Astrocyte (in vitro differentiated cells and primary cell): ENCODE measurements at regions not wholly inside any gene's neighbourhood (a gene's known extent, or its start where the extent isn't known, plus 50 kb on each side); places are given as distances from the start of the nearest gene placed in this dataset.

ENCODE experiments used
- DNase-seq: peaks from one replicate; pipeline ENCODE4 v3.0.0-alpha.2; 2010; ENCODE audit warnings: low read depth
- FAIRE-seq: peaks from 2 replicates; lab custom pipeline; 2011; peaks lifted over from hg19 to GRCh38; lab: Jason Lieb, UNC
- H2AFZ ChIP-seq: 2 replicates; pipeline ENCODE4 v1.6.0; 2012; ENCODE audit warnings: low read depth, low read length, inconsistent platforms
- H3K27ac ChIP-seq: 2 replicates; pipeline ENCODE4 v1.5.1; 2011; ENCODE audit warnings: low read depth, low read length, inconsistent platforms
- H3K27me3 ChIP-seq: 2 replicates; pipeline ENCODE4 v1.6.0; 2011; ENCODE audit warnings: low read length, inconsistent platforms; ENCODE audit not compliant: insufficient read depth
- H3K36me3 ChIP-seq: 2 replicates; pipeline ENCODE4 v1.5.1; 2011; ENCODE audit warnings: low read length, inconsistent platforms; ENCODE audit not compliant: insufficient read depth
- H3K4me1 ChIP-seq: 2 replicates; pipeline ENCODE4 v1.5.1; 2011; ENCODE audit warnings: low read length, inconsistent platforms; ENCODE audit not compliant: insufficient read depth
- H3K4me2 ChIP-seq: 2 replicates; pipeline ENCODE4 v1.6.0; 2012; ENCODE audit warnings: low read length, inconsistent platforms
- H3K4me3 ChIP-seq: 2 replicates; pipeline ENCODE4 v1.5.1; 2011; ENCODE audit warnings: low read depth, mild to moderate bottlenecking, low read length, inconsistent platforms; ENCODE audit not compliant: insufficient read depth
- H3K79me2 ChIP-seq: 2 replicates; pipeline ENCODE4 v1.6.0; 2012; ENCODE audit warnings: mild to moderate bottlenecking, low read length, inconsistent platforms; ENCODE audit not compliant: insufficient read depth
- H3K9ac ChIP-seq: 2 replicates; pipeline ENCODE4 v1.6.0; 2012; ENCODE audit warnings: mild to moderate bottlenecking, low read length, inconsistent platforms
- H3K9me3 ChIP-seq: 2 replicates; pipeline ENCODE4 v1.5.1; 2012; ENCODE audit warnings: low read depth, mild to moderate bottlenecking, low read length, inconsistent platforms; ENCODE audit not compliant: insufficient read depth
- H4K20me1 ChIP-seq: 2 replicates; pipeline ENCODE4 v1.6.0; 2012; ENCODE audit warnings: low read length, inconsistent platforms; ENCODE audit not compliant: insufficient read depth
- H3K27ac Mint-ChIP-seq: one replicate; pipeline ENCODE4 v1.8.0; 2021; ENCODE audit warnings: mild to moderate bottlenecking, mixed read lengths; ENCODE audit not compliant: unreplicated experiment
- H3K27me3 Mint-ChIP-seq: one replicate; pipeline ENCODE4 v1.8.0; 2021; ENCODE audit warnings: low read depth, mixed read lengths; ENCODE audit not compliant: unreplicated experiment
- H3K36me3 Mint-ChIP-seq: one replicate; pipeline ENCODE4 v1.8.0; 2021; ENCODE audit warnings: low read depth, mixed read lengths; ENCODE audit not compliant: unreplicated experiment
- H3K4me1 Mint-ChIP-seq: one replicate; pipeline ENCODE4 v1.8.0; 2021; ENCODE audit warnings: low read depth, mixed read lengths; ENCODE audit not compliant: unreplicated experiment
- H3K4me3 Mint-ChIP-seq: one replicate; pipeline ENCODE4 v1.8.0; 2021; ENCODE audit warnings: mild to moderate bottlenecking, moderate library complexity, mixed read lengths; ENCODE audit not compliant: unreplicated experiment
- H3K9me3 Mint-ChIP-seq: one replicate; pipeline ENCODE4 v1.8.0; 2021; ENCODE audit warnings: mild to moderate bottlenecking, mixed read lengths; ENCODE audit not compliant: unreplicated experiment
- CTCF ChIP-seq: IDR thresholded peaks from 2 replicates; pipeline ENCODE4 v1.5.1; 2011; ENCODE audit warnings: low read depth, mild to moderate bottlenecking, inconsistent platforms, low read length, moderate library complexity; ENCODE audit not compliant: insufficient read depth
- EZH2 ChIP-seq: IDR thresholded peaks from 2 replicates; pipeline ENCODE4 v1.6.1; 2012; ENCODE audit warnings: mild to moderate bottlenecking, low read length, inconsistent platforms; ENCODE audit not compliant: insufficient read depth

GRCh38 chr7:142460402-142461117, 202.7 kb upstream of the PRSS58 start:
- Mint-ChIP-seq H3K36me3 (no peaks in the 10 kb centered on the region), H3K9me3 (no peaks in the 10 kb centered on the region), H3K4me1 (peaks cover 44% of the 10 kb centered on the region), H3K27me3 (peaks cover 3% of the 10 kb centered on the region), H3K4me3 (no peak overlapping the region), H3K27ac (peak overlapping the region; percentile 83)
- Histone ChIP-seq H3K79me2 (no peaks in the 10 kb centered on the region), H2AFZ (no peak overlapping the region), H3K27ac (peak overlapping the region; percentile 66), H3K4me1 (peaks cover 24% of the 10 kb centered on the region), H3K27me3 (no peaks in the 10 kb centered on the region), H4K20me1 (no peaks in the 10 kb centered on the region), H3K9ac (peak overlapping the region; percentile 40), H3K4me3 (no peak overlapping the region), H3K9me3 (no peaks in the 10 kb centered on the region), H3K36me3 (no peaks in the 10 kb centered on the region), H3K4me2 (peak overlapping the region; percentile 16)
- TF ChIP-seq EZH2 (no peak), CTCF (no peak)
- DNase-seq (peak; percentile 66), FAIRE-seq (no peak)

GRCh38 chr7:142459551-142459963, 201.7 kb upstream of the PRSS58 start:
- Mint-ChIP-seq H3K27ac (no peak overlapping the region), H3K9me3 (no peaks in the 10 kb centered on the region), H3K36me3 (no peaks in the 10 kb centered on the region), H3K4me3 (no peak overlapping the region), H3K27me3 (peaks cover 4% of the 10 kb centered on the region), H3K4me1 (peaks cover 44% of the 10 kb centered on the region)
- Histone ChIP-seq H3K36me3 (no peaks in the 10 kb centered on the region), H3K79me2 (no peaks in the 10 kb centered on the region), H3K27ac (peak overlapping the region; percentile 14), H4K20me1 (no peaks in the 10 kb centered on the region), H3K4me2 (peak overlapping the region; percentile 26), H3K9me3 (no peaks in the 10 kb centered on the region), H3K4me3 (no peak overlapping the region), H3K4me1 (peaks cover 24% of the 10 kb centered on the region), H3K9ac (peak overlapping the region; percentile 7), H2AFZ (no peak overlapping the region), H3K27me3 (no peaks in the 10 kb centered on the region)
- TF ChIP-seq EZH2: no peak
- TF ChIP-seq CTCF: peak; percentile 78
- FAIRE-seq (peak; percentile 43), DNase-seq (peak; percentile 70)

GRCh38 chr7:142457146-142457703, 199.4 kb upstream of the PRSS58 start:
- no peak overlapping the region for H2AFZ ChIP-seq
- H3K4me2 ChIP-seq: no peak overlapping the region
- no peaks in the 10 kb centered on the region for H3K9me3 Mint-ChIP-seq
- H3K9ac ChIP-seq: no peak overlapping the region
- H3K27ac Mint-ChIP-seq: no peak overlapping the region
- H3K27me3 ChIP-seq: no peaks in the 10 kb centered on the region
- H3K79me2 ChIP-seq: no peaks in the 10 kb centered on the region
- no peak overlapping the region for H3K27ac ChIP-seq
- H3K4me3 Mint-ChIP-seq: no peak overlapping the region
- FAIRE-seq (no peak), DNase-seq (peak; percentile 19)
- no peak for TF ChIP-seq EZH2
- TF ChIP-seq CTCF: no peak
- peaks cover 4% of the 10 kb centered on the region for H3K27me3 Mint-ChIP-seq
- no peaks in the 10 kb centered on the region for H4K20me1 ChIP-seq
- no peaks in the 10 kb centered on the region for H3K36me3 ChIP-seq
- H3K4me1 Mint-ChIP-seq: peaks cover 36% of the 10 kb centered on the region
- no peak overlapping the region for H3K4me3 ChIP-seq
- peaks cover 23% of the 10 kb centered on the region for H3K4me1 ChIP-seq
- H3K9me3 ChIP-seq: no peaks in the 10 kb centered on the region
- no peaks in the 10 kb centered on the region for H3K36me3 Mint-ChIP-seq
